ENCODE measurements at regions not wholly inside any gene's neighbourhood (a gene's known extent, or its start where the extent isn't known, plus 50 kb on each side); places are given as distances from the start of the nearest gene placed in this dataset.

DNA sequence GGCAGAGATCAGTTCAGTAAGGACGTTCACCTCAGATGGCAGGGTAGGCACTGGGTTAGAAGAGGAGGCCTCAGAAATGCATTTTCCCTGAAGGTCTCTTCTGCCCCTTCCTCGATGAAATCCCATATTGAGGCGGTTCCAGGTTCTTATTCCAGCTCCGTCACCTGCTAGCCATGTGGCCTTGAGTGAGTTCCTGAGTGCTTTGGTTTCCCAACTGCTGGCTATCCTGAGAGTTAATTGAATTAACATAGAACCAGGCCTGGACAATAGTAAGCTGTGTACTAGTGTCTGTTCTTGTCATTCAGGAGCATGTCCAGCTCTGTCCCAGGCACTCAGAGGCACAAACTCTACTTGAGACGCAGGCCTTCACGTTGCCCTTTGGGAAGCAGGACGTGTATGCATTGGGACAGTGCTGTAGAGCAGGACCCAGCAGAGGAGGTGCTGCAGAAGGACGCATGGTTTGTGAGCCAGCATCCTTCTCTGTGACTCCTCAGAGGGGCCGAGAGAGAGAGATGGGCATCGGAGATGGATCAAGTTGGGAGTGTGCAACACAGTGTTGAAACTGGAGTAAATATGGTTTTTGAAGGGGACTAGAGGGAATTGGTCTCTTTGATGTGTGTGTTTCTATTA, 114.2 kb downstream of the ASB7 start:
- TF ChIP-seq, protein P1, sequence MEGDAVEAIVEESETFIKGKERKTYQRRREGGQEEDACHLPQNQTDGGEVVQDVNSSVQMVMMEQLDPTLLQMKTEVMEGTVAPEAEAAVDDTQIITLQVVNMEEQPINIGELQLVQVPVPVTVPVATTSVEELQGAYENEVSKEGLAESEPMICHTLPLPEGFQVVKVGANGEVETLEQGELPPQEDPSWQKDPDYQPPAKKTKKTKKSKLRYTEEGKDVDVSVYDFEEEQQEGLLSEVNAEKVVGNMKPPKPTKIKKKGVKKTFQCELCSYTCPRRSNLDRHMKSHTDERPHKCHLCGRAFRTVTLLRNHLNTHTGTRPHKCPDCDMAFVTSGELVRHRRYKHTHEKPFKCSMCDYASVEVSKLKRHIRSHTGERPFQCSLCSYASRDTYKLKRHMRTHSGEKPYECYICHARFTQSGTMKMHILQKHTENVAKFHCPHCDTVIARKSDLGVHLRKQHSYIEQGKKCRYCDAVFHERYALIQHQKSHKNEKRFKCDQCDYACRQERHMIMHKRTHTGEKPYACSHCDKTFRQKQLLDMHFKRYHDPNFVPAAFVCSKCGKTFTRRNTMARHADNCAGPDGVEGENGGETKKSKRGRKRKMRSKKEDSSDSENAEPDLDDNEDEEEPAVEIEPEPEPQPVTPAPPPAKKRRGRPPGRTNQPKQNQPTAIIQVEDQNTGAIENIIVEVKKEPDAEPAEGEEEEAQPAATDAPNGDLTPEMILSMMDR (IDR thresholded peaks at IDR 0.05) = no peak
- no peak for TF ChIP-seq EZH2 (IDR thresholded peaks at IDR 0.05; ENCODE audit: borderline replicate concordance, insufficient read depth, low read depth, low read length, poor library complexity, severe bottlenecking)
